Thyroid gland (tissue), 4 donors: ENCODE measurements at regions not wholly inside any gene's neighbourhood (a gene's known extent, or its start where the extent isn't known, plus 50 kb on each side); places are given as distances from the start of the nearest gene placed in this dataset.

Experiments
- DNase-seq, 2 donors: peaks; one replicate each; pipeline ENCODE4 v3.0.0-alpha.2; 2019
- H3K27ac ChIP-seq, 3 donors: fragments of 200-600 bp; sonication (generic); 1 replicate in 2 of 3; 2 replicates in 1 of 3; pipeline ENCODE4 v1.5.1; 2016 to 2019; ENCODE audit warnings: mild to moderate bottlenecking in 1 of 3, moderate library complexity in 1 of 3
- H3K27me3 ChIP-seq: fragments of 200-600 bp; sonication (generic); one replicate; pipeline ENCODE4 v1.5.1; 2019
- H3K36me3 ChIP-seq, 2 donors: fragments of 200-600 bp; sonication (generic); one replicate each; pipeline ENCODE4 v1.5.1; 2016 to 2019
- H3K4me1 ChIP-seq, 2 donors: fragments of 200-600 bp; sonication (generic); one replicate each; pipeline ENCODE4 v1.5.1; 2017 to 2019
- H3K4me3 ChIP-seq, 3 donors: fragments of 200-600 bp; sonication (generic); replicated peaks in 1 of 3; 1 replicate in 2 of 3; 2 replicates in 1 of 3; pipeline ENCODE4 v1.5.1; 2016; ENCODE audit warnings: mild to moderate bottlenecking in 1 of 3
- H3K9me3 ChIP-seq: fragments of 200-600 bp; sonication (generic); one replicate; pipeline ENCODE4 v1.5.1; 2017
- POLR2A ChIP-seq, 2 donors: fragments of 450-650 bp; IDR thresholded peaks; one replicate each; pipeline ENCODE4 v1.6.1; 2017; ENCODE audit warnings: antibody characterized with exemption in 2 of 2, mild to moderate bottlenecking in 2 of 2, moderate library complexity in 1 of 2
- WGBS, 2 donors: methylation state at CpG; one replicate each; pipeline ENCODE4 v1.1.5; 2017; 5-methylcytosine and 5-hydroxymethylcytosine counted together
- intact Hi-C: fragments of 100-400 bp; cut with DNase I; formaldehyde crosslinking; loops from one replicate; pipeline ENCODE4 v1.15.1; 2023
- TF ChIP-seq, protein P1 (sequence below), 6 experiments: fragments of 200-600 bp in 3 of 6; fragments of 450-650 bp in 3 of 6; sonication (generic) in 3 of 6; IDR thresholded peaks; one replicate each; pipeline ENCODE4 v1.5.1; 2016 to 2019; ENCODE audit warnings: antibody characterized with exemption in 6 of 6, mild to moderate bottlenecking in 2 of 6, inconsistent platforms in 1 of 6, moderate library complexity in 1 of 6

DNA sequence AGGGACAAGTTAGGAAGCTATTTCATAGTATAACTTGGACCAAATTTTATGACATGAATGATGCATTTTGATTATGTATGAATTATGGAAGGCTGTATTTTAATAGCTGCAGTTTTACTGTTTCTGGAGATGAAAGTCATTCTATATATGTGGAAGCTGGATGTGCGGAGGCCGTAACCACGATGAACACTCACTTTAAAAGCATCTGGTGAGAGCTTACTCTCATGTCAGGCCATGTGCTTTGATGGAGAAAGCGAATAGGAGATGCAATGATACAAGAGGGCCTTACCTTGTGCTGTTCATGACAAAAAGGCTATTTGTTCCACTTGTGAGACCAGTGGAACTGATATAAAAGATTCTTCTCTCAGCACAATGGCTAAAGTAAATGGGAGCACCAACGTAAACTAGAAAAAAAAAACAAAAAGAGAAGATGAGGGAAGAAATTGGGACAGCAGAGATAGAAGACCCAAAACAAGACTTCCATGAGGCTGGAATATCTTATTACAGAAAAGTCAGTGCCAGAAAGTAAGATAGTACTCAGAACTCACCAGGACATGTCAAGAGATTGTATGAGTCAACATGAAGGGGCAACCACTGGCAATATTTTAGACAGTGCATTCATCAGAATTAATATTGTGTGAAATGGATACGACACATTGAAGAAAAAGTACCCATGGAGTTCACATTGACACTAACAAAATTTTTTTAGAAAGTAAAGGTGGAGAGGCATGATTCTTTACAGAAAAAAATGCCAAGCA, 63.3 kb upstream of the GAB1 start:
- intact Hi-C loops = no loop called here
- Histone ChIP-seq H3K36me3 (no peaks in the 10 kb centered on the region), H3K27me3 (no peaks in the 10 kb centered on the region), H3K9me3 (no peaks in the 10 kb centered on the region), H3K4me3 (no peak overlapping the region), H3K27ac (no peak overlapping the region), H3K4me1 (no peaks in the 10 kb centered on the region)
- TF ChIP-seq, protein P1, sequence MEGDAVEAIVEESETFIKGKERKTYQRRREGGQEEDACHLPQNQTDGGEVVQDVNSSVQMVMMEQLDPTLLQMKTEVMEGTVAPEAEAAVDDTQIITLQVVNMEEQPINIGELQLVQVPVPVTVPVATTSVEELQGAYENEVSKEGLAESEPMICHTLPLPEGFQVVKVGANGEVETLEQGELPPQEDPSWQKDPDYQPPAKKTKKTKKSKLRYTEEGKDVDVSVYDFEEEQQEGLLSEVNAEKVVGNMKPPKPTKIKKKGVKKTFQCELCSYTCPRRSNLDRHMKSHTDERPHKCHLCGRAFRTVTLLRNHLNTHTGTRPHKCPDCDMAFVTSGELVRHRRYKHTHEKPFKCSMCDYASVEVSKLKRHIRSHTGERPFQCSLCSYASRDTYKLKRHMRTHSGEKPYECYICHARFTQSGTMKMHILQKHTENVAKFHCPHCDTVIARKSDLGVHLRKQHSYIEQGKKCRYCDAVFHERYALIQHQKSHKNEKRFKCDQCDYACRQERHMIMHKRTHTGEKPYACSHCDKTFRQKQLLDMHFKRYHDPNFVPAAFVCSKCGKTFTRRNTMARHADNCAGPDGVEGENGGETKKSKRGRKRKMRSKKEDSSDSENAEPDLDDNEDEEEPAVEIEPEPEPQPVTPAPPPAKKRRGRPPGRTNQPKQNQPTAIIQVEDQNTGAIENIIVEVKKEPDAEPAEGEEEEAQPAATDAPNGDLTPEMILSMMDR (IDR thresholded peaks at IDR 0.05) = no peak
- no peak for TF ChIP-seq POLR2A (IDR thresholded peaks at IDR 0.05)
- no peak for DNase-seq
- 94 to 95% methylated on average over 6 of the region's 6 CpGs for WGBS, 2 donors

DNA sequence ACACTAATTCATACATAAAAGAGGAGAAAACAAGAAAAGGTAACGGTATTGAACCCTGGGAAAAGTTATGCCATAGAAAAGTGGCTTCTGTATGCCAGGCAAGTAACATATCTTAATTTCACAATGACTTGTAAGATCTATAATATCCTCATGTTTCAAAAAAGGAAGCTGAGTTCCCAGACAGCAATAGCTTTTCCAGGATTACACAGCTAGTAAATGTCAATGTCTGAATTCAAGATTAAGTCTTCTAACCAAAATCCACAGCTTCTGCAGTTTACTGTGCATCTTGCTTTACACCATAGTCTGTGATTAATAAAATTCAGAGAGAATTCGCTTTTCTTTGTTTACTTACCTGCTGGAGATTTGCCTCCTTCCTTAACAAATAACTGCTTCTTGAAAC, 55.8 kb upstream of the GAB1 start:
- 90 to 93% methylated on average over 2 of the region's 2 CpGs for WGBS, 2 donors
- Histone ChIP-seq H3K9me3 (no peaks in the 10 kb centered on the region), H3K4me3 (no peak overlapping the region), H3K4me1 (no peaks in the 10 kb centered on the region), H3K27ac (no peak overlapping the region), H3K36me3 (no peaks in the 10 kb centered on the region), H3K27me3 (no peaks in the 10 kb centered on the region)
- DNase-seq = no peak
- intact Hi-C loops = no loop called here
- no peak for TF ChIP-seq POLR2A (IDR thresholded peaks at IDR 0.05)
- TF ChIP-seq, protein P1 (IDR thresholded peaks at IDR 0.05) = no peak

DNA sequence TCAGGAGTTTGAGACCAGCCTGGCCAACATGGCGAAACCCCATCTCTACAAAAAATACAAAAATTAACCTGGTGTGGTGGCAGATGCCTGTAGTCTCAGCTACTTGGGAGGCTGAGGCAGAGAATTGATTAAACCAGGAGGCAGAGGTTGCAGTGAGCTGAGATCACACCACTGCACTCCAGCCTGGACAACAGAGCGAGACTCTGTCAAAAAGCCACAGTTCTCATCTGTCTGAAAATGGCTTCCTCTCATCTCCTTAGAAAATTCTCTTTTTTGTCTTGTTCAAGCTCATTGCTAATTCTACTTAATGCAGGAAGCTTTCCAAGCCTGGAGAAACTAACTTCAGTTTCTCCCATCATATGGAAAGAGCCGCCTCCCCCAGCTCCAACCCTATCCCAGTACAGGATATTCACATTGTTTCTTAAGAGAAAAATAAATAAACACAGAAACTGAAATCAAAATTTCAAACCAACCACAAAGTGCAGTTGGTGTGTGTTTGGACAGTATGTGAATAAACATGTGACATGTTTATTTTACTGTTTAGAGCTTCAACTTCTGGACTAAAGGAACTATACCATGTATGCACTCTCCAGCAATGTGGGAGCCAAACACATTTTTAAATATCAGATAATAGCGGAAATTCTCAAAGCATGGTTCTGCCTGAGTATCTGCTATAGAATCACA, 55.0 kb upstream of the GAB1 start:
- DNase-seq = no peak
- Histone ChIP-seq H3K4me3 (no peak overlapping the region), H3K27ac (no peak overlapping the region), H3K4me1 (no peaks in the 10 kb centered on the region), H3K27me3 (no peaks in the 10 kb centered on the region), H3K9me3 (no peaks in the 10 kb centered on the region), H3K36me3 (no peaks in the 10 kb centered on the region)
- intact Hi-C loops = no loop called here
- TF ChIP-seq, protein P1 (IDR thresholded peaks at IDR 0.05) = no peak
- no peak for TF ChIP-seq POLR2A (IDR thresholded peaks at IDR 0.05)
- 86 to 88% methylated on average over 4 of the region's 4 CpGs for WGBS, 2 donors

DNA sequence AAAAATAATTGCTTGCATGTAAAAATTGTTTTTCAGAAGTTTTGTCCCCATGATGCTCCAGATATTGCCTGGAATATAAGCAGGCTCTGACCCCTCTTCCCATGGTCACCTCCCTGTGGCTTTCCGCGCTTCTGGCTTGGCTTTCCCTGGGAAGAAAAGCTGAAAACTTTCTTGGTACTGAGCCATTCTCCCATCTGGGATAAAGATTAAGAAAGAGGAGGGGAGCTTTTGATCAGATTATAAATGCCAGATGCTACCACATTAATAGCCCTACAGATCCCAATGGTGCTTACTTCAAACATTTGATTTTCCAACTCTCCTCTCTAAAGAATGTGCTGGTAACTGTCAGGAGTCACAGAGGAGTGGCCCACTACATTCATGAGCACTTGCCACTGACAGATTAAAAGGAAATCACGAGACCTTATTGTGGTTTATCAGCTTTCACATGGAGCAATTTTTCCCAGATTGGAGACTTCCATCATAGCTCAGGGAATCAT, 54.4 kb upstream of the GAB1 start:
- TF ChIP-seq POLR2A (IDR thresholded peaks at IDR 0.05) = no peak
- TF ChIP-seq, protein P1 (IDR thresholded peaks at IDR 0.05) = no peak
- H3K27me3 ChIP-seq = no peaks in the 10 kb centered on the region
- DNase-seq = no peak
- no peaks in the 10 kb centered on the region for H3K4me1 ChIP-seq
- intact Hi-C loops = no loop called here
- H3K9me3 ChIP-seq = no peaks in the 10 kb centered on the region
- no peaks in the 10 kb centered on the region for H3K36me3 ChIP-seq
- H3K27ac ChIP-seq = peak overlapping the region in 1 of 3 donors; percentile 5
- WGBS, 2 donors = 71 to 73% methylated on average over 3 of the region's 3 CpGs
- H3K4me3 ChIP-seq = no peak overlapping the region
